Neuronal stem cell (in vitro differentiated cells): ENCODE measurements at regions not wholly inside any gene's neighbourhood (a gene's known extent, or its start where the extent isn't known, plus 50 kb on each side); places are given as distances from the start of the nearest gene placed in this dataset.

Experiments used
- DNase-seq: peaks from one replicate; pipeline ENCODE4 v3.0.0-alpha.2; 2013; ENCODE audit warnings: low spot score
- H2AFZ ChIP-seq: one replicate; pipeline ENCODE4 v1.6.1; 2013; ENCODE audit warnings: mild to moderate bottlenecking, low read length, inconsistent platforms
- H2AK5ac ChIP-seq: 2 replicates; pipeline ENCODE4 v1.6.1; 2013; ENCODE audit warnings: low read depth, mild to moderate bottlenecking, inconsistent platforms, low read length, moderate library complexity, mixed read lengths
- H2BK120ac ChIP-seq: 2 replicates; pipeline ENCODE4 v1.6.1; 2013; ENCODE audit warnings: low read depth, mild to moderate bottlenecking, inconsistent platforms, low read length, moderate library complexity, mixed read lengths
- H2BK12ac ChIP-seq: one replicate; pipeline ENCODE4 v1.6.1; 2013; ENCODE audit warnings: low read length, inconsistent platforms
- H2BK15ac ChIP-seq: 2 replicates; pipeline ENCODE4 v1.6.1; 2013; ENCODE audit warnings: mild to moderate bottlenecking, low read length, inconsistent platforms, mixed read lengths
- H2BK5ac ChIP-seq: one replicate; pipeline ENCODE4 v1.6.1; 2013; ENCODE audit warnings: inconsistent platforms, mild to moderate bottlenecking, low read length, moderate library complexity
- H3K14ac ChIP-seq: one replicate; pipeline ENCODE4 v1.6.1; 2013; ENCODE audit warnings: low read length, inconsistent platforms
- H3K18ac ChIP-seq: 2 replicates; pipeline ENCODE4 v1.6.1; 2013; ENCODE audit warnings: low read length, inconsistent platforms
- H3K23ac ChIP-seq: 2 replicates; pipeline ENCODE4 v1.6.1; 2013; ENCODE audit warnings: low read depth, mild to moderate bottlenecking, mixed read lengths, low read length, inconsistent platforms; ENCODE audit not compliant: poor library complexity
- H3K27ac ChIP-seq: replicated peaks from 3 replicates; pipeline ENCODE4 v1.5.1; 2013; ENCODE audit warnings: low read length, inconsistent platforms
- H3K27me3 ChIP-seq, 3 experiments: 2 replicates each; pipeline ENCODE4 v1.6.1; 2013; ENCODE audit warnings: low read length in 3 of 3, mild to moderate bottlenecking in 2 of 3, inconsistent platforms in 1 of 3, low read depth in 1 of 3, mixed read lengths in 1 of 3, moderate library complexity in 1 of 3; ENCODE audit not compliant: control insufficient read depth in 3 of 3, insufficient read depth in 3 of 3
- H3K36me3 ChIP-seq, 2 donors: replicated peaks in 1 of 2; 2 replicates each; pipeline ENCODE4 v1.6.1; 2013; ENCODE audit warnings: low read length in 2 of 2; ENCODE audit not compliant: control insufficient read depth in 2 of 2, insufficient read depth in 2 of 2
- H3K4ac ChIP-seq: 2 replicates; pipeline ENCODE4 v1.6.1; 2013; ENCODE audit warnings: inconsistent platforms, mild to moderate bottlenecking, low read length, moderate library complexity
- H3K4me1 ChIP-seq, 2 donors: 1 replicate in 1 of 2; 2 replicates in 1 of 2; pipeline ENCODE4 v1.6.1; 2013; ENCODE audit warnings: low read length in 2 of 2, low read depth in 1 of 2; ENCODE audit not compliant: control insufficient read depth in 2 of 2, insufficient read depth in 1 of 2
- H3K4me2 ChIP-seq: one replicate; pipeline ENCODE4 v1.6.1; 2013; ENCODE audit warnings: mild to moderate bottlenecking, low read length, inconsistent platforms; ENCODE audit not compliant: insufficient read depth, poor library complexity, severe bottlenecking
- H3K4me3 ChIP-seq, 2 donors: 2 replicates each; pipeline ENCODE4 v1.5.1; 2013; ENCODE audit warnings: low read length in 2 of 2, mild to moderate bottlenecking in 2 of 2, inconsistent platforms in 1 of 2, moderate library complexity in 1 of 2
- H3K79me1 ChIP-seq: one replicate; pipeline ENCODE4 v1.6.1; 2013; ENCODE audit warnings: low read depth, mild to moderate bottlenecking, inconsistent platforms, low read length, moderate library complexity
- H3K9ac ChIP-seq: one replicate; pipeline ENCODE4 v1.6.1; 2013; ENCODE audit warnings: mild to moderate bottlenecking, low read depth, low read length, inconsistent platforms; ENCODE audit not compliant: poor library complexity
- H3K9me3 ChIP-seq, 2 donors: replicated peaks in 1 of 2; 2 replicates each; pipeline versions ENCODE3 to v1.6.1; 2013; ENCODE audit warnings: low read length in 2 of 2, mild to moderate bottlenecking in 2 of 2, inconsistent platforms in 1 of 2, low read depth in 1 of 2, mixed read lengths in 1 of 2, moderate library complexity in 1 of 2; ENCODE audit not compliant: control insufficient read depth in 2 of 2, insufficient read depth in 1 of 2
- H4K8ac ChIP-seq: one replicate; pipeline ENCODE4 v1.6.1; 2013; ENCODE audit warnings: low read depth, mild to moderate bottlenecking, inconsistent platforms, low read length, moderate library complexity
- H4K91ac ChIP-seq: one replicate; pipeline ENCODE4 v1.6.1; 2013; ENCODE audit warnings: low read length, low read depth, mild to moderate bottlenecking, inconsistent platforms; ENCODE audit not compliant: poor library complexity
- WGBS, 2 donors: extraction: QIAGEN DNeasy Blood & Tissue Kit; methylation state at CpG; one replicate each; pipeline ENCODE4 v1.1.7; 2013; ENCODE audit warnings: missing lambda C conversion rate in 2 of 2, mixed read lengths in 1 of 2; ENCODE audit not compliant: insufficient read length in 2 of 2, insufficient replicate concordance in 1 of 2; ENCODE audit errors: extremely low coverage in 2 of 2; 5-methylcytosine and 5-hydroxymethylcytosine counted together

DNA sequence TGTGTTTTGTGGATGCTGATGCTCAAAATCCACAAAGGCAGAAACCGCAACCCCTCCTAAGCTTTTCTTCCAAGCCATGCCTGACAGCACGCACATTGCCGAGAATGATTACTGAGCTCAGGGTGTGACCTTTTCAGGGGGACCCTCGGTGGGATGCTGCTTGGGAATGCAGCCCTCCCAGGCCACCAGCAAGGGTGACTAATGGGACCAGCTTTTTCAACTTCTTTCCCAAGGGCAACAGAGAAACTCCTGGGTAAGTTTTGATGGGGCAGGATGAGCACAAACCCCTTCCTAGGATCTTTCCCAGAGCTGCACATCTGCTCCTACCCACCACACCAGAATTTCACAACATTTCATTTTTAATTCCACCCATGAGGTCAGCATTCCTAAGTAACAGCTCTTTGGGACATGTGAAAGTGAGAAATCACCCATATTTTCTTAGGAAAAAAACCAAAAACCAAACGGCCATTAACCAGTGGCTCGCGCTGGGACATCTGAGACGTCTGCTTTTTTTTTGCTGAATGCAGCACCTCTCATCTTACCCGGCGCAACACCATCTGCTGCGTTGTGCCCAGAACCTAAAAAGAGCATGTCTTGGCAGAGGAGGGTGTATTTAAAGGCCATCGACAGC lies 119.0 kb downstream of the ARL4C start:
- Histone ChIP-seq H4K91ac (no peak overlapping the region), H2BK120ac (peak overlapping the region; percentile 38), H3K4me2 (no peak overlapping the region), H4K8ac (no peak overlapping the region), H2BK12ac (no peak overlapping the region), H2AFZ (peak overlapping the region; percentile 67), H3K9ac (no peak overlapping the region), H3K4me3 (no peak overlapping the region), H3K36me3 (no peaks in the 10 kb centered on the region), H2BK5ac (no peak overlapping the region), H2BK15ac (no peak overlapping the region), H3K79me1 (no peaks in the 10 kb centered on the region), H2AK5ac (no peak overlapping the region), H3K4me1 (peaks cover 5 to 12% of the 10 kb centered on the region in 2 donors), H3K18ac (no peak overlapping the region), H3K23ac (no peak overlapping the region), H3K27me3 (peaks cover 0 to 25% (median 0%) of the 10 kb centered on the region in 3 experiments), H3K4ac (no peak overlapping the region), H3K14ac (peak overlapping the region; percentile 27), H3K9me3 (peaks cover 0 to 3% of the 10 kb centered on the region in 2 donors), H3K27ac (peak overlapping the region; percentile 13)
- DNase-seq = no peak
- WGBS, 2 donors = no CpG with 5 or more reads among the region's 12 CpGs

GRCh38 chr2:234376229-234376628 lies 120.7 kb downstream of the ARL4C start:
- H2AFZ ChIP-seq = no peak overlapping the region
- no peak for DNase-seq
- H2AK5ac ChIP-seq = no peak overlapping the region
- no peak overlapping the region for H3K27ac ChIP-seq
- no peak overlapping the region for H2BK5ac ChIP-seq
- H2BK15ac ChIP-seq = no peak overlapping the region
- H3K18ac ChIP-seq = no peak overlapping the region
- no peak overlapping the region for H3K4me3 ChIP-seq
- H2BK12ac ChIP-seq = no peak overlapping the region
- H3K4me1 ChIP-seq = peaks cover 5 to 12% of the 10 kb centered on the region in 2 donors
- H3K14ac ChIP-seq = no peak overlapping the region
- H3K79me1 ChIP-seq = no peaks in the 10 kb centered on the region
- WGBS, 2 donors = no CpG with 5 or more reads among the region's 3 CpGs
- H2BK120ac ChIP-seq = no peak overlapping the region
- H4K8ac ChIP-seq = no peak overlapping the region
- no peak overlapping the region for H4K91ac ChIP-seq
- peaks cover 0 to 3% of the 10 kb centered on the region in 2 donors for H3K9me3 ChIP-seq
- H3K4ac ChIP-seq = no peak overlapping the region
- no peaks in the 10 kb centered on the region for H3K36me3 ChIP-seq
- peaks cover 0 to 25% (median 0%) of the 10 kb centered on the region in 3 experiments for H3K27me3 ChIP-seq
- H3K9ac ChIP-seq = no peak overlapping the region
- no peak overlapping the region for H3K23ac ChIP-seq
- H3K4me2 ChIP-seq = no peak overlapping the region

DNA sequence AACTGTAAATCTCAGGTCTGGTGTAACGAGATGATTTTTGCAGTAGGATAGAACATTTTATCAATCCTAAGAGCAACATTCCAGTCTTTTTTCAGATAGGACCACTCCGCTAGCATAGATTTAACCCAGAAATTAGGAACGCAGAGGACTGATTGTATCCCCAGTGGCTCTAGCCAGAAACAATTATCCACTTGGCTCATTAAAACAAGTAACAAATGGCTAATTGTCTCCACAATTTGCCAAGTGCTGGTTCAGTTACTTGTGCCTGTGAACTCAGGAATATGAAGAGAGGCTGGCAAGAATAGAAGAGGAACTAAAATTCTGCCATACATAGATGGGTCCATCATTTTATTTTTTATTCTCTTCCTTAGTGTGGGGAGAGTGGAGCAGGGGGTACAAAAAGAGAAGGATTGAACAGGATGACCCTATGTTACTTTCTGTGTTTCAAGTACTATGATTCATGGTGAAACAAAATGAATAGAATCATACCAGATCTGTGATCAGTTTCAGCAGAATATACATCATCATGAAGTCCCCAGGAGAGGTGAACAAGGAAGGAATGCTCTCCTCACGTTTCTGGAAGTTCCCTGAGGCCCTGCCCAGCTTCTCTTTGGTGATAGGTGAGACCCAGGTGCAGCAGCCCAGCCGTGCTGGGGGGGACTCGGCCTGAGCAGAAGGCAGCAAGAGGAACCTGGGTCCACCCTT lies 121.6 kb downstream of the ARL4C start:
- Histone ChIP-seq H3K23ac (no peak overlapping the region), H3K79me1 (no peaks in the 10 kb centered on the region), H3K4me3 (no peak overlapping the region), H4K8ac (no peak overlapping the region), H3K36me3 (no peaks in the 10 kb centered on the region), H3K27me3 (peaks cover 0 to 25% (median 0%) of the 10 kb centered on the region in 3 experiments), H2BK120ac (no peak overlapping the region), H3K18ac (no peak overlapping the region), H3K27ac (no peak overlapping the region), H3K14ac (no peak overlapping the region), H2AK5ac (no peak overlapping the region), H3K4ac (no peak overlapping the region), H2BK12ac (no peak overlapping the region), H3K4me2 (no peak overlapping the region), H2AFZ (no peak overlapping the region), H3K9me3 (peaks cover 0 to 3% of the 10 kb centered on the region in 2 donors), H4K91ac (no peak overlapping the region), H3K4me1 (peaks cover 5 to 12% of the 10 kb centered on the region in 2 donors), H2BK15ac (no peak overlapping the region), H2BK5ac (no peak overlapping the region), H3K9ac (no peak overlapping the region)
- no CpG with 5 or more reads among the region's 6 CpGs for WGBS, 2 donors
- DNase-seq = no peak

DNA sequence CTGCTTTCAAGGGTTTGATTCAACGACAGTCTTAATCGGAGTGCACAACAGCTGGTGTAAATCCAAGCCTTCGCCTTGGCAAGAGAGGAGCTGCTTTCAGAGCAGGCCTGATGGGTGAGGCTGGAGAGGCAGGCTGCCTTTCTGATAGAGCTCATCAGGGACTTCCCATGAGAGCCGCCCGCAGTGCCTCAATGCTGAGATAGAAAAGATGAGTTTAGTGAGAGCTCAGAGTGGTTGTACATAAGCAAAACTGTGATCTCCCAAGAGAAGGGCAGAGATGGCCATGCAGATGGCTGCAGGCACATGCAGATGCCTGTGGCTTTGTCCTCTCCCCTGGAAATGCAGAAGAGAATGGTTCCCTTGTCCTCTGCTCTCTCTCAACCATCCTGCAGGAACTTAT lies 122.1 kb downstream of the ARL4C start:
- no peak overlapping the region for H2BK5ac ChIP-seq

More for the DNA sequence above, 122.1 kb downstream of the ARL4C start:
- H3K4me2 ChIP-seq = no peak overlapping the region
- H4K8ac ChIP-seq = no peak overlapping the region
- H4K91ac ChIP-seq = no peak overlapping the region
- H2AK5ac ChIP-seq = no peak overlapping the region
- H3K36me3 ChIP-seq = no peaks in the 10 kb centered on the region
- H3K27ac ChIP-seq = no peak overlapping the region
- whole genome bisulfite sequencing, 2 donors = no CpG with 5 or more reads among the region's 5 CpGs
- H3K27me3 ChIP-seq = peaks cover 0 to 25% (median 0%) of the 10 kb centered on the region in 3 experiments
- no peak overlapping the region for H2BK120ac ChIP-seq
- no peak overlapping the region for H3K9ac ChIP-seq
- H2BK12ac ChIP-seq = no peak overlapping the region
- DNase-seq = no peak
- no peak overlapping the region for H3K18ac ChIP-seq
- no peak overlapping the region for H2AFZ ChIP-seq
- H3K4ac ChIP-seq = no peak overlapping the region
- H3K9me3 ChIP-seq = peaks cover 0 to 3% of the 10 kb centered on the region in 2 donors
- H3K4me1 ChIP-seq = peaks cover 5 to 12% of the 10 kb centered on the region in 2 donors
- H3K79me1 ChIP-seq = no peaks in the 10 kb centered on the region
- H2BK15ac ChIP-seq = no peak overlapping the region
- no peak overlapping the region for H3K23ac ChIP-seq
- no peak overlapping the region for H3K14ac ChIP-seq
- H3K4me3 ChIP-seq = no peak overlapping the region
